ENCODE measurements at regions not wholly inside any gene's neighbourhood (a gene's known extent, or its start where the extent isn't known, plus 50 kb on each side); places are given as distances from the start of the nearest gene placed in this dataset.
A peak's percentile ranks its signal among the peaks of the same experiment; 100 is the strongest.
"Not testable (repeated sequence)": the region's sequence is repeated elsewhere in the genome, so short reads cannot be mapped to it uniquely, and the experiment has no call there.

DNA sequence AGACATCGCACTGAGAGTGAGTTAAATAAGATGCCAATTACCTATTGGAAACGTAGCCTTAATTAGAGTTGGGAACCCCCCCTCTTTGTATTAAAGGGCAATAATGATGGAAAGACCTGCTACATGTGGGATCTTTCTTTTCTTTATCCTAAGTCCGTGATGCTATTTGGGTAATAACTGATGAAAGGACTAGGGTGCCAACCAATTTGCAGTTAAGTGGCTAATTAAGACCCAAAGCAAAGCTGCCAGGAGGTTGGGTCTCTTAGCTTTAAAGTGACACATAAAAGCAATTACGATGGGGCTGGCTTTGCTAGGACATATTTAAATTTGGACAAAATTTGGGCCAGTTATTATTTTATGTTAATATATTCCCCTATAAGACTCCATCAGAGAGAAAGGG lies 728.8 kb downstream of the NR2F1-AS1 start:
- H3K27ac ChIP-seq: no peak overlapping the region
- no peak for TF ChIP-seq ZFX (IDR thresholded peaks at IDR 0.05)
- TF ChIP-seq, protein P1, sequence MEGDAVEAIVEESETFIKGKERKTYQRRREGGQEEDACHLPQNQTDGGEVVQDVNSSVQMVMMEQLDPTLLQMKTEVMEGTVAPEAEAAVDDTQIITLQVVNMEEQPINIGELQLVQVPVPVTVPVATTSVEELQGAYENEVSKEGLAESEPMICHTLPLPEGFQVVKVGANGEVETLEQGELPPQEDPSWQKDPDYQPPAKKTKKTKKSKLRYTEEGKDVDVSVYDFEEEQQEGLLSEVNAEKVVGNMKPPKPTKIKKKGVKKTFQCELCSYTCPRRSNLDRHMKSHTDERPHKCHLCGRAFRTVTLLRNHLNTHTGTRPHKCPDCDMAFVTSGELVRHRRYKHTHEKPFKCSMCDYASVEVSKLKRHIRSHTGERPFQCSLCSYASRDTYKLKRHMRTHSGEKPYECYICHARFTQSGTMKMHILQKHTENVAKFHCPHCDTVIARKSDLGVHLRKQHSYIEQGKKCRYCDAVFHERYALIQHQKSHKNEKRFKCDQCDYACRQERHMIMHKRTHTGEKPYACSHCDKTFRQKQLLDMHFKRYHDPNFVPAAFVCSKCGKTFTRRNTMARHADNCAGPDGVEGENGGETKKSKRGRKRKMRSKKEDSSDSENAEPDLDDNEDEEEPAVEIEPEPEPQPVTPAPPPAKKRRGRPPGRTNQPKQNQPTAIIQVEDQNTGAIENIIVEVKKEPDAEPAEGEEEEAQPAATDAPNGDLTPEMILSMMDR (conservative IDR thresholded peaks at IDR 0.05): no peak

DNA sequence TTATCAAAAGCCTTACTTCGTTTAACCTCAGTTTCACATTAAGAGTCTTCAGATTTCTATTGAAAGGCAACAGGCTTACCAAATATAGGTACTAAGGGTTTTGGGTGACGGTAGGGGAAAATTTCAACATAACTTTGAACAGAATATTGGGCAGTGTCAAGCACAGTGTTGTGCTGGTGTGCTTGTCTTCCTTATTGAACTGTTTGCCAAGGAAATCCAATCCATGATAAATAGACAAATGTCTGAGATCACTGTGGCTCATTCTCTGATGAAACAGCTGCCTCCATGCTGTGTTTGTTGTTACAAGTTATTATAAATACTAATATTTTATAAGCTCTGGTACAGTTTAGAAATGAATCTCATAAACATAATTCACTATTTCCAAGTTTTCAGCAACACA lies 730.1 kb downstream of the NR2F1-AS1 start:
- H3K27ac ChIP-seq: no peak overlapping the region
- TF ChIP-seq, protein P1 (conservative IDR thresholded peaks at IDR 0.05): no peak
- no peak for TF ChIP-seq ZFX (IDR thresholded peaks at IDR 0.05)

DNA sequence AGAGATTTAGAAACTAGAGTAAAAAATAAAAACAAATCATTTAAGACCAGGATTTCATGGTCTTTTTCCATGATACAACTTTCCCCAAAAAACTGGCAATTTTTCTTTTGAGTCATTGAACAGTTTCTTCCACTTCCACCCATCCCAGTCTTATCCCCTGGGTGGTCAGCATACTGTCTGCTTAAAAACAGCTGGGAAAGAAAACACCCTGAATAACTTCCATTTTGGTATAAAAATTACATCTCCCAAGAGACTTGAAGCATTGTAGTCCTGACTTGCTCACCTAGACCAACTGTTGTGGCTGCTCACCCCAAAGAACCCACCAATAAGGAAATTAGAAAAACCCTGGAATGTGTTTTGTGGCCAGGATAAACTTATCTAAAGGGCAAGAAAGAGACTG lies 731.3 kb downstream of the NR2F1-AS1 start:
- TF ChIP-seq, protein P1 (conservative IDR thresholded peaks at IDR 0.05): no peak
- TF ChIP-seq ZFX (IDR thresholded peaks at IDR 0.05): no peak
- no peak overlapping the region for H3K27ac ChIP-seq

DNA sequence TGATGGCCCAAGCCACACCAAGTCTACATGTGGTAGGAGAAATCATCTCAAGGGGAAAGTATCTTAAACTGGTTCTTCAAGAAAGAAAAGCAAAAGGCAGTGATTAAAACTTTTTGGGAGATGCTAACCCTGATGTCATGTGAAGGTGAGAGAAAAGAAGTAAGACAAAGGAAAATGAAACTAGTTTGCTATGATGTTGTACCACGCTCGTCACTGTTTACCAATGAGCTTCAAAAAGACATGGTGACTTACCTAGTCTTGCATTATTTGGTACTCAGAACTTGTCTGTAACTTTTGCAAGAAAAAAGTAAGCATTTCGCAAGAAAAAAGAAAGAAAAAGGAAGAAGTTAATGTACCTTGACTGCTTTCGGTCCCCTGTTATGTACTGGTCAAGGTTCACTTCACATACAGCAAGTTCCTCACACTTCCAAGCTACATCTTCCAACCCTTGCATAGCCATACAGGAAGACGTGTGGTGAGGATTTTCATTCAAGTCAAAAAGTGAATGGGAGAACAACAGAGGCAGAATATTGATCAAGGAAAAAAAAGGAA lies 739.3 kb downstream of the NR2F1-AS1 start:
- TF ChIP-seq, protein P1 (conservative IDR thresholded peaks at IDR 0.05): no peak
- TF ChIP-seq ZFX (IDR thresholded peaks at IDR 0.05): no peak
- H3K27ac ChIP-seq: no peak overlapping the region

DNA sequence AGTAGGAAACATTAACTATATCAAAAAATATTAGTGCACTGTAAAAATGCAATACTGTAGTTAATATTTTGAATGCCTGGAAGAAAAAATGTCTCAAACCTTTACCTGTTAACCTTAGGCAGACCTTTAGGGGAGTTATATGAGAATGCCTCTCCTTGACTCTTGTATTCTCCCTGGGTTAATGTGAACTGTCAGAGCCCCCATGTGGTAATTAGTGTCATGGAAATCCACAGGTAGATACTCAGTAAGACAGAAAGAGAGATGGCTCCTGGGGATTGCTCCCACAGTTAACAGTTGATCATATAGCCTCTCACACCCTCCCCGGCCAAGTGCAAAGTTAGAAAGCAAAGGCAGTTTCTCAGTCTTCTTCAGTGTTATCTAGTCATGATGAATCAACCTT lies 742.8 kb downstream of the NR2F1-AS1 start:
- no peak overlapping the region for H3K27ac ChIP-seq
- TF ChIP-seq, protein P1 (conservative IDR thresholded peaks at IDR 0.05): peak; percentile 46
- TF ChIP-seq ZFX (IDR thresholded peaks at IDR 0.05): no peak

DNA sequence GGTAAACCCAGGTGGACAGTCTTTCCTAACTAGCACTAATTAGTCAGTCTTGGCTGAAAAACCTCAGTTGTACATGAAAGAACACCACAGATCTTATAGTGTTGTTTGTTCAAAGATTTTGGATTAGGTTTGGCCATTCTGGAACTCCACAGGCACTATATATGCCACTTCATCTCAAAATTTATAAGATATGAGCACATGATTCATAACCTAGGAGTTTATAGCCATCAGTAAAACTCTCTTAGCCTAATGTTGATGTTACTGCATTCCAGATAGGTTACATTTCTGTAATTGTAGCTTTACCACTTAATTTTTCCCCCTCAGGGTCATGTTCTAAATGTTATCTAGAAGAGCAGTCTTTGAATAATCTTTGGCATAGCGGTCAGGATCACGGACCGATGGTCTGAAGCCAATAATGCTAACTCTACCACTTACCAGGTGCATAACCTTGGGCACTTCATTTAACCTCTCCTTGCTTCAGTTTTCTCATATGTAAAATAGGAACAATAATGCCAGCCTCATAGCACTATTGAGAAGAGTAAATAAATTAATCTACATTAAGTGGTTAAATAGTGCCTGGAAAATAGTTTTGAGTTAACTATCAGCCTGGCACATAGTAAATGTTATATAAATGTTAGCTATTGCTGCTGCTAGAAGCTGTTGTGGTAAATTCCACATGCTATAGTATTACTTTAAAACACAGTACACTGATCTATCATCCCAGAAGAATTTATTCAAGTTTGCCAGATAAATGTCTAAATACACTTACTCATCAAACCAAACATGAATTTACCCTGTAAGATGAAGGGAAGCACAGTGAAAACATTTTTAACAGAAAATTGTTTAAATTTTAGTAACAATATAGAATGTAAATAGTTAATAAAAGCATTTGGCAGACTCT lies 743.9 kb downstream of the NR2F1-AS1 start:
- no peak for TF ChIP-seq ZFX (IDR thresholded peaks at IDR 0.05)
- TF ChIP-seq, protein P1 (conservative IDR thresholded peaks at IDR 0.05): no peak

DNA sequence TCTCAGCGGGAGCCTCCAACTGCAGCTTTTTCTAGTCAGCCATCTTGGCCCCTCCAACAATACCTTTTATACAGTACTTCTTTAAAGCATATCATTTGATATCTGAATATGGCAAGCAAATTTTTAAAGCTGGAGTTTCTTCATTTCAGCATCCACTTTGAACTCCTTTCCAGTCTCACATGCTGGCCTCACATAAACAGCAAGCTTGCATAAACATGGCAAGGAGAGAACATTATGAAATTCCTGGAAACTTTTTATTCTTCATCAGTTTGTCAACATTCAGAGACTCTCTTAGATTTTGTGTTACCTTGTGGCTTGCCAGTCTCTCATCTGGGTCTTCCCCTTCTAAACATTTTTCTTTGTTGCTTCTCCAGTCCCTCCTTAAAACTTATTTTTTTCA lies 745.3 kb downstream of the NR2F1-AS1 start:
- no peak overlapping the region for H3K27ac ChIP-seq
- TF ChIP-seq, protein P1 (conservative IDR thresholded peaks at IDR 0.05): no peak
- no peak for TF ChIP-seq ZFX (IDR thresholded peaks at IDR 0.05)

More for the DNA sequence above, 743.9 kb downstream of the NR2F1-AS1 start:
- no peak overlapping the region for H3K27ac ChIP-seq

DNA sequence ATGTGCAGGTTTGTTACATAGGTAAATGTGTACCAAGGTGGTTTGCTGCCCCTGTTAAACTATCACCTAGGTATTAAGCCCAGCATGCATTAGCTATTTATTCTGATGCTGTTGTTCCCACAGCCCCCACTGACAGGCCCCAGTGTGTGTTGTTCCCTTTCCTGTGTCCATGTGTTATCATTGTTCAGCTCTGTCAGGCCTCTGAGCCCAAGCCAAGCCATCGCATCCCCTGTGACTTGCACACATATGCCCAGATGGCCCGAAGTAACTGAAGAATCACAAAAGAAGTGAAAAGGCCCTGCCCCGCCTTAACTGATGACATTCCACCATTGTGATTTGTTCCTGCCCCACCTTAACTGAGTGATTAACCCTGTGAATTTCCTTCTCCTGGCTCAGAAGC lies 757.5 kb downstream of the NR2F1-AS1 start:
- H3K27ac ChIP-seq: not testable (repeated sequence)
